ENCODE measurements at regions not wholly inside any gene's neighbourhood (a gene's known extent, or its start where the extent isn't known, plus 50 kb on each side); places are given as distances from the start of the nearest gene placed in this dataset.

GRCh38 chr6:74134327-74134726, 438.3 kb downstream of the CD109 start:
- POLR2A ChIA-PET, result no interaction called here
- intact Hi-C loops (cut with micrococcal nuclease), result no loop called here
- no peak for TF ChIP-seq CTCF (IDR thresholded peaks at IDR 0.05; ENCODE audit: unreplicated experiment)
- no peak overlapping the region for H3K4me3 Mint-ChIP-seq (ENCODE audit: unreplicated experiment)
- DNase-seq (ENCODE audit: unreplicated experiment), result no peak
- peaks cover 18% of the 10 kb centered on the region for H3K9me3 Mint-ChIP-seq (ENCODE audit: unreplicated experiment)
- H3K27me3 Mint-ChIP-seq (ENCODE audit: insufficient read depth, unreplicated experiment), result no peaks in the 10 kb centered on the region
- peaks cover 9% of the 10 kb centered on the region for H3K4me1 Mint-ChIP-seq (ENCODE audit: insufficient read depth, unreplicated experiment)
- H3K27ac Mint-ChIP-seq (ENCODE audit: low read depth, unreplicated experiment), result no peak overlapping the region
- H3K36me3 Mint-ChIP-seq (ENCODE audit: insufficient read depth, unreplicated experiment), result no peaks in the 10 kb centered on the region
- no TSS peak for BruUV-seq (replicated peaks)
- CTCF ChIA-PET, result no interaction called here

DNA sequence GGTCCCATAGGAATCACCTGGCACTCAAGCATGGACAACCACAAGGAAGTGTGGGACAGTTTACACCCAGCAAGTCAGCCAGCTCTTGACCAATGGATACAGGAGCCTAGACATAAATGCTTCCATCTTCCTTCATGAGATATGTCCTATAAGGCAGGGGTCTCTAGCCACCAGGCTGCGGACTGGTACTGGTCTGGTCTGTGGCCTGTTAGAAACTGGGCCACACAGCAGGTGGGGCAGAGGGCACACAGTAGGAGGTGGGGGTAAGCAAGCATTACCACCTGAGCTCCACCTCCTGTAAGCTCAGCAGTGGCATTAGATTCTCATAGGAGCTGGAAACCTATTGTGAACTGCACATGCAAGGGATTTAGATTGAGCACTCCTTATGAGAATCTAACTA, 437.1 kb downstream of the CD109 start:
- no peaks in the 10 kb centered on the region for H3K27me3 Mint-ChIP-seq (ENCODE audit: insufficient read depth, unreplicated experiment)
- POLR2A ChIA-PET, result no interaction called here
- CTCF ChIA-PET, result interaction anchor here (0.9 kb wide), 1 partner anchor 8 kb away, joined by 4 read pairs; no protein-coding TSS in a partner anchor
- H3K27ac Mint-ChIP-seq (ENCODE audit: low read depth, unreplicated experiment), result no peak overlapping the region
- intact Hi-C loops (cut with micrococcal nuclease), result no loop called here
- no peak for TF ChIP-seq CTCF (IDR thresholded peaks at IDR 0.05; ENCODE audit: unreplicated experiment)
- no peaks in the 10 kb centered on the region for H3K36me3 Mint-ChIP-seq (ENCODE audit: insufficient read depth, unreplicated experiment)
- no peak overlapping the region for H3K4me3 Mint-ChIP-seq (ENCODE audit: unreplicated experiment)
- no peak for DNase-seq (ENCODE audit: unreplicated experiment)
- peaks cover 18% of the 10 kb centered on the region for H3K9me3 Mint-ChIP-seq (ENCODE audit: unreplicated experiment)
- H3K4me1 Mint-ChIP-seq (ENCODE audit: insufficient read depth, unreplicated experiment), result peaks cover 6% of the 10 kb centered on the region
- no TSS peak for BruUV-seq (replicated peaks)

DNA sequence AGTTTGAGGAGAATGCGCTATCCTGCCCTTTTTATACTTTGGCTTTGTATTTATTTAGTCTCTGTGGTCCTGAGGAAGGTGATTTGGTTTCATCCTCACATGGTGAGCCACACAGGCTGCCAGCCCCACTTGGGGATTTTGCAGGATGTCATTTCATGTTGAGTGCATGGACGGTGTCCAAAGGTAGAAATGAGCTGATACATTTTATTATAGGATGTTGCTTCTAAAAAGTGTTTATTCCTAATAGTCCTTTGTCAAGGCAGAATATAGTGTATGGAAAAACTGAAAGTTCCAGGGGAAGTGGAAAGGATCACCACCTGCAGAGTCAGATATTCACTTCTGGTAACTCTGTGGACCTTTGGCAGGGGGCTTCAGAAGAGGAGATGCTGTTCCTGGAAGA, 434.6 kb downstream of the CD109 start:
- H3K27ac Mint-ChIP-seq (ENCODE audit: low read depth, unreplicated experiment), result no peak overlapping the region
- H3K27me3 Mint-ChIP-seq (ENCODE audit: insufficient read depth, unreplicated experiment), result no peaks in the 10 kb centered on the region
- intact Hi-C loops (cut with micrococcal nuclease), result no loop called here
- no peak overlapping the region for H3K4me3 Mint-ChIP-seq (ENCODE audit: unreplicated experiment)
- H3K36me3 Mint-ChIP-seq (ENCODE audit: insufficient read depth, unreplicated experiment), result no peaks in the 10 kb centered on the region
- POLR2A ChIA-PET, result no interaction called here
- no peak for DNase-seq (ENCODE audit: unreplicated experiment)
- CTCF ChIA-PET, result no interaction called here
- no peak for TF ChIP-seq CTCF (IDR thresholded peaks at IDR 0.05; ENCODE audit: unreplicated experiment)
- no peaks in the 10 kb centered on the region for H3K4me1 Mint-ChIP-seq (ENCODE audit: insufficient read depth, unreplicated experiment)
- peaks cover 3% of the 10 kb centered on the region for H3K9me3 Mint-ChIP-seq (ENCODE audit: unreplicated experiment)
- no TSS peak for BruUV-seq (replicated peaks)

DNA sequence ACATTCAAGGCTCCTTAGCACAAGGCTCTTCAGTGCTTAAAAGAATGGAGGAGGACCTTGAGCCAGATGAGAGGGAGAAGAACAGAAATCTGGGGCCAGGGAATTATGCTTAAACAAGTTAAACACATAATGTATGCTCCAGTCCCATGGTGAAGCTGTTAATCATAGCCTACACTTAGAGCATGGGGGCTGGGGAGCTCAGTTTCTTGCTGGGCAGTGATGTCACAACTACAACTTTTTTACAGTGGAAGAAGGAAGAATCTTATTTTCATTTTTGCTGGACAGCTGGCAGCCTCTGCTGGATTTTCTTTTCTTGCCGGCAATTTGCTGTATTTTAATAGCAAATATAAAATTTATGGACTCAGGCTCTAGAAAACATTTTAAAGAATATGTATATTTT, 432.5 kb downstream of the CD109 start:
- intact Hi-C loops (cut with micrococcal nuclease), result no loop called here
- TF ChIP-seq CTCF (IDR thresholded peaks at IDR 0.05; ENCODE audit: unreplicated experiment), result no peak
- no TSS peak for BruUV-seq (replicated peaks)

More for the DNA sequence above, 432.5 kb downstream of the CD109 start:
- Mint-ChIP-seq H3K9me3 (ENCODE audit: unreplicated experiment) (no peaks in the 10 kb centered on the region), H3K27ac (ENCODE audit: low read depth, unreplicated experiment) (no peak overlapping the region), H3K4me1 (ENCODE audit: insufficient read depth, unreplicated experiment) (no peaks in the 10 kb centered on the region), H3K4me3 (ENCODE audit: unreplicated experiment) (no peak overlapping the region), H3K36me3 (ENCODE audit: insufficient read depth, unreplicated experiment) (no peaks in the 10 kb centered on the region), H3K27me3 (ENCODE audit: insufficient read depth, unreplicated experiment) (no peaks in the 10 kb centered on the region)
- ChIA-PET CTCF (interaction anchor here (0.6 kb wide), 1 partner anchor 184 kb away, joined by 4 read pairs; no protein-coding TSS in a partner anchor), POLR2A (interaction anchor here (0.6 kb wide), 1 partner anchor 660 kb away, joined by 3 read pairs; no protein-coding TSS in a partner anchor)
- DNase-seq (ENCODE audit: unreplicated experiment), result no peak
